ES-I3 (cell line): ENCODE measurements at regions not wholly inside any gene's neighbourhood (a gene's known extent, or its start where the extent isn't known, plus 50 kb on each side); places are given as distances from the start of the nearest gene placed in this dataset.

Experiments
- H3K36me3 ChIP-seq: 2 replicates; pipeline ENCODE4 v1.6.1; 2013; ENCODE audit warnings: mild to moderate bottlenecking, low read length, control low read depth, moderate library complexity; ENCODE audit not compliant: insufficient read depth
- H3K4me1 ChIP-seq: 2 replicates; pipeline ENCODE4 v1.6.1; 2013; ENCODE audit warnings: mild to moderate bottlenecking, control low read depth, low read length; ENCODE audit not compliant: insufficient read depth
- H3K9ac ChIP-seq: 2 replicates; pipeline ENCODE4 v1.6.1; 2013; ENCODE audit warnings: low read depth, mild to moderate bottlenecking, low read length, moderate library complexity
- H3K9me3 ChIP-seq: 2 replicates; pipeline ENCODE4 v1.6.1; 2013; ENCODE audit warnings: mild to moderate bottlenecking, low read length, moderate library complexity; ENCODE audit not compliant: control insufficient read depth, insufficient read depth

- no peaks in the 10 kb centered on the region for H3K36me3 ChIP-seq
- H3K9me3 ChIP-seq = no peaks in the 10 kb centered on the region
- H3K4me1 ChIP-seq = no peaks in the 10 kb centered on the region
- H3K9ac ChIP-seq = no peak overlapping the region
These were observed 54.4 kb upstream of the SMIM30 start for GRCh38 chr7:113172726-113173125.

GRCh38 chr7:113170591-113170990 lies 52.2 kb upstream of the SMIM30 start:
- Histone ChIP-seq H3K36me3 (no peaks in the 10 kb centered on the region), H3K4me1 (no peaks in the 10 kb centered on the region), H3K9me3 (no peaks in the 10 kb centered on the region), H3K9ac (no peak overlapping the region)
